ENCODE measurements at regions not wholly inside any gene's neighbourhood (a gene's known extent, or its start where the extent isn't known, plus 50 kb on each side); places are given as distances from the start of the nearest gene placed in this dataset.

GRCh38 chr20:52768694-52769093, 203.5 kb upstream of the TSHZ2 start:
- ATAC-seq: no peak

- ATAC-seq: no peak
Measured at GRCh38 chr20:52766645-52767435, 205.3 kb upstream of the TSHZ2 start.

GRCh38 chr20:52763321-52763853, 208.8 kb upstream of the TSHZ2 start:
- ATAC-seq: no peak

- no peak for ATAC-seq
Measured at GRCh38 chr20:52761867-52762266, 210.3 kb upstream of the TSHZ2 start.

GRCh38 chr20:52760791-52761190, 211.4 kb upstream of the TSHZ2 start:
- no peak for ATAC-seq

- no peak for ATAC-seq
Measured at GRCh38 chr20:52757411-52757810, 214.7 kb upstream of the TSHZ2 start.

- ATAC-seq: no peak
Measured at GRCh38 chr20:52755744-52756143, 216.4 kb upstream of the TSHZ2 start.

GRCh38 chr20:52754366-52754765, 217.8 kb upstream of the TSHZ2 start:
- no peak for ATAC-seq

- ATAC-seq: no peak
Measured at GRCh38 chr20:52752023-52752422, 220.1 kb upstream of the TSHZ2 start.

GRCh38 chr20:52751571-52751970, 220.6 kb upstream of the TSHZ2 start:
- no peak for ATAC-seq

- no peak for ATAC-seq
Measured at GRCh38 chr20:52749938-52750337, 222.2 kb upstream of the TSHZ2 start.

GRCh38 chr20:52748990-52749389, 223.2 kb upstream of the TSHZ2 start:
- ATAC-seq: no peak

- ATAC-seq: no peak
Measured at GRCh38 chr20:52748285-52748932, 223.7 kb upstream of the TSHZ2 start.

GRCh38 chr20:52747845-52748284, 224.3 kb upstream of the TSHZ2 start:
- no peak for ATAC-seq

- no peak for ATAC-seq
Measured at GRCh38 chr20:52746770-52747169, 225.4 kb upstream of the TSHZ2 start.

GRCh38 chr20:52746190-52746589, 226.0 kb upstream of the TSHZ2 start:
- no peak for ATAC-seq

GRCh38 chr20:52744441-52744840, 227.7 kb upstream of the TSHZ2 start:
- ATAC-seq: no peak

GRCh38 chr20:52738081-52738480, 234.1 kb upstream of the TSHZ2 start:
- no peak for ATAC-seq

- ATAC-seq: no peak
Measured at GRCh38 chr20:52736507-52736906, 235.7 kb upstream of the TSHZ2 start.

- no peak for ATAC-seq
Measured at GRCh38 chr20:52731093-52731492, 241.1 kb upstream of the TSHZ2 start.

GRCh38 chr20:52727740-52728456, 244.3 kb upstream of the TSHZ2 start:
- ATAC-seq: no peak

- no peak for ATAC-seq
Measured at GRCh38 chr20:52724541-52724940, 247.6 kb upstream of the TSHZ2 start.

- no peak for ATAC-seq
Measured at GRCh38 chr20:52722926-52723688, 249.1 kb upstream of the TSHZ2 start.

Measured in activated CD4-positive, CD25-positive, alpha-beta regulatory T cell treated with anti-CD3 and anti-CD28 coated beads, Interleukin-2, amount 50 U/mL, for 24 hours (primary cell).